OCI-LY1 (cell line): ENCODE measurements at regions not wholly inside any gene's neighbourhood (a gene's known extent, or its start where the extent isn't known, plus 50 kb on each side); places are given as distances from the start of the nearest gene placed in this dataset.

ENCODE experiments used
- H2AFZ ChIP-seq: fragments of 200-600 bp; sonication (generic), shearing (Covaris generic); 2 replicates; pipeline ENCODE4 v1.6.0; 2014; ENCODE audit warnings: antibody characterized with exemption, mild to moderate bottlenecking, low read length
- H3F3A ChIP-seq: fragments of 200-600 bp; sonication (generic), shearing (Covaris generic); 2 replicates; pipeline ENCODE4 v1.6.0; 2014; ENCODE audit warnings: mild to moderate bottlenecking, antibody characterized with exemption, low read length, moderate library complexity; ENCODE audit not compliant: insufficient read depth
- H3K27ac ChIP-seq: fragments of 200-600 bp; sonication (generic); 2 replicates; pipeline ENCODE4 v1.5.1; 2014; ENCODE audit warnings: low read length, mixed run types, mild to moderate bottlenecking, low read depth; ENCODE audit not compliant: poor library complexity, severe bottlenecking
- H3K27me3 ChIP-seq: fragments of 200-600 bp; sonication (generic); 2 replicates; pipeline ENCODE4 v1.6.0; 2014; ENCODE audit warnings: antibody characterized with exemption, mild to moderate bottlenecking, low read length, moderate library complexity; ENCODE audit not compliant: insufficient read depth
- H3K36me3 ChIP-seq: fragments of 200-600 bp; sonication (generic); 2 replicates; pipeline ENCODE4 v1.6.1; 2014; ENCODE audit warnings: mild to moderate bottlenecking, antibody characterized with exemption, low read length, moderate library complexity, mixed read lengths; ENCODE audit not compliant: insufficient read depth
- H3K4me1 ChIP-seq: fragments of 200-600 bp; sonication (generic); 2 replicates; pipeline ENCODE4 v1.5.1; 2014; ENCODE audit warnings: mild to moderate bottlenecking, low read length, moderate library complexity; ENCODE audit not compliant: insufficient read depth, severe bottlenecking
- H3K4me2 ChIP-seq: fragments of 200-600 bp; sonication (generic), shearing (Covaris generic); 2 replicates; pipeline ENCODE4 v1.6.1; 2014; ENCODE audit warnings: low read length
- H3K4me3 ChIP-seq: fragments of 200-600 bp; sonication (generic); 2 replicates; pipeline ENCODE4 v1.5.1; 2014; ENCODE audit warnings: low read length, low read depth, mild to moderate bottlenecking, mixed read lengths; ENCODE audit not compliant: poor library complexity, severe bottlenecking
- H3K79me2 ChIP-seq: fragments of 200-600 bp; shearing (Covaris generic); 2 replicates; pipeline ENCODE4 v1.6.1; 2016; ENCODE audit warnings: mixed run types, low read length, mixed read lengths; ENCODE audit not compliant: insufficient read depth
- H3K9ac ChIP-seq: fragments of 200-600 bp; sonication (generic), shearing (Covaris generic); 2 replicates; pipeline ENCODE4 v1.6.1; 2014; ENCODE audit warnings: mild to moderate bottlenecking, low read length, mixed read lengths
- H3K9me2 ChIP-seq: fragments of 200-600 bp; sonication (generic), shearing (Covaris generic); 2 replicates; pipeline ENCODE4 v1.6.1; 2014; ENCODE audit warnings: low read depth, mild to moderate bottlenecking, low read length, mixed read lengths
- H3K9me3 ChIP-seq: fragments of 200-600 bp; shearing (Covaris generic); 2 replicates; pipeline ENCODE4 v1.6.1; 2014; ENCODE audit warnings: low read length, mixed read lengths
- H4K20me1 ChIP-seq: fragments of 200-600 bp; sonication (generic), shearing (Covaris generic); 2 replicates; pipeline ENCODE4 v1.6.0; 2016; ENCODE audit warnings: mild to moderate bottlenecking, low read length; ENCODE audit not compliant: insufficient read depth
- CTCF ChIP-seq: fragments of 200-600 bp; sonication (generic), shearing (Covaris generic); IDR thresholded peaks from 2 replicates; pipeline ENCODE4 v1.5.1; 2017; ENCODE audit warnings: mild to moderate bottlenecking, antibody characterized with exemption, low read length, moderate library complexity, mixed read lengths
- EZH2 ChIP-seq: fragments of 200-600 bp; sonication (generic), shearing (Covaris generic); IDR thresholded peaks from 2 replicates; pipeline ENCODE4 v1.8.0; 2017; ENCODE audit warnings: borderline replicate concordance, mixed run types, mild to moderate bottlenecking, antibody characterized with exemption, low read length, moderate library complexity, mixed read lengths

DNA sequence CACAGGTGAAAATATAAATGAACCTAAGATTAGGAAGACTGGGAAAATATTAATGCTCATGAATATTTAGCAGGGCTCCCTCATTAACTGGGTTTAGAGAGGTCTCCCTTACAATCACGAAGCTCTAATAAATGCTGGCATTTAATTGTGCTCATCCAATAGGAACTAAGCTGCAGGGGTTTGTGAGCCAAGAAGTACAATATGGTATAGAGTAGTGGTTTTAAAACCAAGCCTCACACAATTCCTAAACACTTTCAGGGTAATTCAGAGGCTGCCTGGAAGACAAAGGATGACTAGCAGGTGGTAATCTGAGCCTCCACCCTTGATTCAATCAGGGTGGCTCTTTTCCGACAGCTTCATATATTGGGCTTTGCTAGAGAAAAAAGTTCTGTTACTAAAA, 103.3 kb downstream of the GPAM start:
- no peaks in the 10 kb centered on the region for H3K79me2 ChIP-seq
- no peak overlapping the region for H3K4me3 ChIP-seq
- H2AFZ ChIP-seq, result no peak overlapping the region
- no peaks in the 10 kb centered on the region for H3K9me3 ChIP-seq
- no peaks in the 10 kb centered on the region for H3F3A ChIP-seq
- no peak overlapping the region for H3K9ac ChIP-seq
- H3K9me2 ChIP-seq, result no peaks in the 10 kb centered on the region
- H3K4me1 ChIP-seq, result no peaks in the 10 kb centered on the region
- no peak for TF ChIP-seq EZH2
- TF ChIP-seq CTCF, result no peak
- H4K20me1 ChIP-seq, result no peaks in the 10 kb centered on the region
- no peaks in the 10 kb centered on the region for H3K27me3 ChIP-seq
- no peak overlapping the region for H3K4me2 ChIP-seq
- no peaks in the 10 kb centered on the region for H3K36me3 ChIP-seq
- H3K27ac ChIP-seq, result no peak overlapping the region

- no peaks in the 10 kb centered on the region for H4K20me1 ChIP-seq
- no peak overlapping the region for H3K9ac ChIP-seq
- no peaks in the 10 kb centered on the region for H3K79me2 ChIP-seq
- H3K4me1 ChIP-seq, result no peaks in the 10 kb centered on the region
- no peak for TF ChIP-seq CTCF
- no peak for TF ChIP-seq EZH2
- no peaks in the 10 kb centered on the region for H3F3A ChIP-seq
- H2AFZ ChIP-seq, result no peak overlapping the region
- H3K4me2 ChIP-seq, result no peak overlapping the region
- H3K27ac ChIP-seq, result no peak overlapping the region
- H3K27me3 ChIP-seq, result no peaks in the 10 kb centered on the region
- no peak overlapping the region for H3K4me3 ChIP-seq
- no peaks in the 10 kb centered on the region for H3K9me2 ChIP-seq
- H3K36me3 ChIP-seq, result no peaks in the 10 kb centered on the region
- no peaks in the 10 kb centered on the region for H3K9me3 ChIP-seq
Measured at GRCh38 chr10:112082120-112082519, 101.4 kb downstream of the GPAM start.

DNA sequence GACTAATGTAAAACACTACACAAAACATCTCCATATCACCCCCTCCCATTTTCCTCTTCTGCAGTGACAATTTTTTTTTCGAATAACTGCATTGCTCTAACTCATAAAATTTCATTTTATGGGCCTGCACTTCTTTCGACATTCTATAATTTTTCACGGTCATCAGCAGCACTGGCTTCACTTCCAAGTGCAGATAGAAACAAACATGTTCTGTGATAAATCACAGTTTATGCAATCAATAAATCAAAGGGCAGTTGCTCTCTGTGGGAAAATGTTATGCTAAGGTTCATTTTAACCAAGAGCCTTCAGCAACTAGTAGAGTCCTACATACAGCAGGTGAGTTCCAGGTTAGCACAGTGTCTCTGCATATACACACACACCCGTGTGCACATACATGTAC, 100.1 kb downstream of the GPAM start:
- no peak overlapping the region for H2AFZ ChIP-seq
- no peaks in the 10 kb centered on the region for H3K4me1 ChIP-seq
- no peak overlapping the region for H3K4me2 ChIP-seq
- H3K9ac ChIP-seq, result no peak overlapping the region
- no peaks in the 10 kb centered on the region for H3K9me2 ChIP-seq
- no peaks in the 10 kb centered on the region for H4K20me1 ChIP-seq
- H3K4me3 ChIP-seq, result no peak overlapping the region
- H3K36me3 ChIP-seq, result no peaks in the 10 kb centered on the region
- no peaks in the 10 kb centered on the region for H3K27me3 ChIP-seq
- no peaks in the 10 kb centered on the region for H3F3A ChIP-seq
- no peak overlapping the region for H3K27ac ChIP-seq
- H3K79me2 ChIP-seq, result no peaks in the 10 kb centered on the region
- TF ChIP-seq EZH2 (no peak), CTCF (no peak)
- H3K9me3 ChIP-seq, result no peaks in the 10 kb centered on the region
